OCI-LY3 (cell line): ENCODE measurements at regions not wholly inside any gene's neighbourhood (a gene's known extent, or its start where the extent isn't known, plus 50 kb on each side); places are given as distances from the start of the nearest gene placed in this dataset.

Source experiments
- H2AFZ ChIP-seq: fragments of 200-600, 300-600 bp; shearing (Covaris generic); 2 replicates; pipeline ENCODE4 v1.6.0; 2014; ENCODE audit warnings: antibody characterized with exemption, low read depth, low read length
- H3K27ac ChIP-seq: fragments of 200-600, 300-600 bp; sonication (generic); 2 replicates; pipeline ENCODE4 v1.5.1; 2014; ENCODE audit warnings: mild to moderate bottlenecking, low read length, moderate library complexity, mixed read lengths
- H3K27me3 ChIP-seq: fragments of 200-600, 300-600 bp; sonication (generic); 2 replicates; pipeline ENCODE4 v1.6.1; 2014; ENCODE audit warnings: low read depth, low read length, mixed read lengths
- H3K36me3 ChIP-seq: fragments of 200-600, 300-600 bp; sonication (generic); replicated peaks from 2 replicates; pipeline ENCODE3; 2014; ENCODE audit warnings: low read depth, low read length, mixed read lengths
- H3K4me1 ChIP-seq: fragments of 300-600, 200-600 bp; sonication (generic); 2 replicates; pipeline ENCODE4 v1.6.1; 2014; ENCODE audit warnings: low read length, mixed read lengths
- H3K4me2 ChIP-seq: fragments of 200-600, 300-600 bp; sonication (generic); 2 replicates; pipeline ENCODE4 v1.6.1; 2014; ENCODE audit warnings: low read length, mixed read lengths
- H3K4me3 ChIP-seq: fragments of 300-600, 200-600 bp; sonication (generic); 2 replicates; pipeline ENCODE4 v1.5.1; 2014; ENCODE audit warnings: antibody characterized with exemption, mild to moderate bottlenecking, low read length, moderate library complexity
- H3K79me2 ChIP-seq: fragments of 300-600, 200-600 bp; shearing (Covaris generic); 2 replicates; pipeline ENCODE4 v1.6.1; 2014; ENCODE audit warnings: mild to moderate bottlenecking, low read length, mixed read lengths
- H3K9ac ChIP-seq: fragments of 300-600, 200-600 bp; shearing (Covaris generic); 2 replicates; pipeline ENCODE4 v1.6.0; 2014; ENCODE audit warnings: mild to moderate bottlenecking, low read length, moderate library complexity
- H3K9me3 ChIP-seq: fragments of 200-600, 300-600 bp; shearing (Covaris generic); 2 replicates; pipeline ENCODE4 v1.6.1; 2014; ENCODE audit warnings: low read length, mixed read lengths; ENCODE audit not compliant: insufficient read depth
- H4K20me1 ChIP-seq: fragments of 200-600, 300-600 bp; sonication (generic); 2 replicates; pipeline ENCODE4 v1.6.1; 2016; ENCODE audit warnings: low read length, mixed read lengths; ENCODE audit not compliant: insufficient read depth
- CTCF ChIP-seq: fragments of 200-600, 300-600 bp; sonication (generic); IDR thresholded peaks from 2 replicates; pipeline ENCODE4 v1.5.1; 2014; ENCODE audit warnings: antibody characterized with exemption, low read length, low read depth
- EZH2phosphoT487 ChIP-seq: fragments of 200-600 bp; shearing (Covaris generic); IDR thresholded peaks from 2 replicates; pipeline ENCODE4 v1.6.1; 2018; ENCODE audit warnings: antibody characterized with exemption, mixed run types, low read depth

DNA sequence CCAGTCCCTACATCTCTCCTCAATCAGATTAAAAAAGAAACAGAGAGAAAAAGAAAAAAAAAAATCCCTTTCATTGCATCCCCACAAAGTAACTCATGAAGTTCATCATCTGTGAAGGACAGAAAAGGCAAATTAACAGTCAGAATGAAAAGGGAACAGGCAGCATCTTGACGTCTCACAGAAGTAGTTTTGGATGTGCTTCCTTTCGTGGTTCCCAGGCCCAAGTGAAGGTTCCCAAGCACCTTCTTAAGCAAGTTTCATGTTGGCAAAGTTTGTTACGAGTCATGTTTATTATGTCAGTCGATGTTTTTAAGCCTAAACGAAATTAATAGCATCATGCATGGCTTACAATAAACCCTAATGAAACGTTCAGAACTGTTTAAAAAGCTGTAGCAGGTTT, 475.2 kb downstream of the SETD4 start:
- no peak overlapping the region for H3K4me3 ChIP-seq
- H3K36me3 ChIP-seq = no peaks in the 10 kb centered on the region
- peaks cover 20% of the 10 kb centered on the region for H3K4me1 ChIP-seq
- no peaks in the 10 kb centered on the region; the same call in 1 of the 2 replicates for H3K27me3 ChIP-seq
- no peak overlapping the region for H2AFZ ChIP-seq
- no peak for TF ChIP-seq CTCF
- TF ChIP-seq EZH2phosphoT487 = no peak
- H4K20me1 ChIP-seq = no peaks in the 10 kb centered on the region
- H3K4me2 ChIP-seq = peak overlapping the region; percentile 40
- H3K9me3 ChIP-seq = no peaks in the 10 kb centered on the region
- no peaks in the 10 kb centered on the region for H3K79me2 ChIP-seq
- no peak overlapping the region for H3K9ac ChIP-seq
- H3K27ac ChIP-seq = no peak overlapping the region

DNA sequence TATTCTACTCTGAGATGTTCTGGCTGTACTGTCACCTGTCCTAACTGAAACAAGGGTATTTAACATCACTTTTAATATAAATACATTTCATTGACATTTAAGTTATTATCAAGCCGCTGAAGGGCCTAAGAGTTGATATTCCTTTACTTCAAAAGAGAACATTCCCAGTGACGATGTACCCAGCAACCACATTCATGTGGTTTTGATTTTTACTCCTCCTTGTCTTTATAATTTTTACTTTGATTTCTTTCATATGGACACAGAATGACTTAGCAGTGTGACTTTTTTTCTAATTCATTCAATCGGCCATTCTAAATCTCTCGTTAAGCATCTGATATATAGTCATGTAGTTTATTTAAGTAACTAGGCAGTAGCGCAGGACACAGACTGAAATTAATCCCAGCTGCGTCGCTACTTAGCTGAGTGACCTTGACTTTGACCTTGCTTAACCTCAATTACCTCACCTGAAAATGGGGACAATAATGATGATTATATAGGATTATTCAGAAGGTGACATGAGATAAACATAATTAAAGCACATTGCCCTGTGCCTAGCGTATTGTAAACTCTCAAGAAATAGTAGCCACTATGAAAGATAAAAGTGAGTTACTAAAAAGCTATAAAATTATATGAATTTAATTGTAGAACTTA, 476.6 kb downstream of the SETD4 start:
- Histone ChIP-seq H2AFZ (no peak overlapping the region), H4K20me1 (no peaks in the 10 kb centered on the region), H3K4me1 (peaks cover 20% of the 10 kb centered on the region), H3K4me3 (no peak overlapping the region), H3K36me3 (no peaks in the 10 kb centered on the region), H3K9ac (no peak overlapping the region), H3K27ac (no peak overlapping the region), H3K79me2 (no peaks in the 10 kb centered on the region), H3K9me3 (no peaks in the 10 kb centered on the region), H3K4me2 (no peak overlapping the region), H3K27me3 (peaks cover under 1% of the 10 kb centered on the region; the same call in 1 of the 2 replicates)
- TF ChIP-seq EZH2phosphoT487 (no peak), CTCF (no peak)

GRCh38 chr21:35582731-35583130, 477.6 kb downstream of the SETD4 start:
- Histone ChIP-seq H3K27ac (no peak overlapping the region), H3K27me3 (0 out of 2 replicates have a peak, but pooled peaks cover 3% of the 10 kb centered on the region)
- TF ChIP-seq EZH2phosphoT487 = no peak
- TF ChIP-seq CTCF = no peak

DNA sequence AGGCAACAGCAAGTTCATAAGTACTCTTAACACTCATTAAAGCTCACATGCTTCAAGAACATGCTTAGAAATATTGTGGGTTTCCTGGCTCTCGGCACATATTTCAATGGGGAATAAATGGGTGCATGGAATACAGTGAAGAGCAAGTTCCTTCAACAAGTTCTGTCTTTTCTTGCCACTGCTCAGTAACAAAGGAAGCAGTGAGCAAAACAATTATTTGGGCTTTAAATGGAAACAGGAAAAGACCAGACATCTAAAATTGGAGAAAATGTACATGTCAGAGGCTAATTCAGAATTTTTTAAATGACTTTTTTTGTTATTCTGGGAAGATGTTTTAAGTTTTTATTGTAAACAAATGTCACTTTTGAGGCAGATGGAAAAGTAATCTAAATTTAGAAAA, 478.7 kb downstream of the SETD4 start:
- Histone ChIP-seq H3K4me1 (peaks cover 20% of the 10 kb centered on the region), H4K20me1 (no peaks in the 10 kb centered on the region), H2AFZ (no peak overlapping the region), H3K9ac (no peak overlapping the region), H3K27ac (no peak overlapping the region), H3K4me2 (no peak overlapping the region), H3K9me3 (no peaks in the 10 kb centered on the region), H3K4me3 (no peak overlapping the region), H3K79me2 (no peaks in the 10 kb centered on the region), H3K36me3 (no peaks in the 10 kb centered on the region), H3K27me3 (0 out of 2 replicates have a peak, but pooled peaks cover 3% of the 10 kb centered on the region)
- TF ChIP-seq EZH2phosphoT487 (no peak), CTCF (no peak)

More at GRCh38 chr21:35582731-35583130, 477.6 kb downstream of the SETD4 start:
- Histone ChIP-seq H3K4me2 (no peak overlapping the region), H3K9ac (no peak overlapping the region), H2AFZ (no peak overlapping the region), H3K4me3 (no peak overlapping the region), H3K36me3 (no peaks in the 10 kb centered on the region), H3K79me2 (no peaks in the 10 kb centered on the region), H4K20me1 (no peaks in the 10 kb centered on the region), H3K4me1 (peaks cover 20% of the 10 kb centered on the region), H3K9me3 (no peaks in the 10 kb centered on the region)
